Retina (tissue), 1 donor: ENCODE measurements at regions not wholly inside any gene's neighbourhood (a gene's known extent, or its start where the extent isn't known, plus 50 kb on each side); places are given as distances from the start of the nearest gene placed in this dataset.

ENCODE experiments used
- DNase-seq: peaks from one replicate; pipeline ENCODE4 v3.0.0-alpha.2; 2016

DNA sequence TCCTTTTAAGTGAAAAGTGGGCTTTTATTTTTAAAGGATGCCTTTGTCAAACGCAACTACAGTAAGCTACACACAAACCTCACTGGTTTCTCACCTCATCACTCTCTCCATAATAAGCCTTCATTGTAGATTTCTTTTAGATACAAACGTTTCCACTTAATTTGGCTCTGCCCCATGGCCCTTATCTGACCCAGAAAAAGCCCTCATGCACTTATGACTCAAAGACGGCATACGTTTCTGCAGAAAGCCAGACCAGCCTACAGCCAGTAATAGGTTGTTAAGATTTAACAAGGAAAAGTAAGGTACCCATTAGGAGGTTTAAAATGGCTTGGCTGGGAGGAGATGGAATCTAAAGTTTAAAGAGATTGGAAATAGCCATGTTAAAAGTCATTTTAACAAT is 914.6 kb upstream of the INTU start:
- no peak for DNase-seq

DNA sequence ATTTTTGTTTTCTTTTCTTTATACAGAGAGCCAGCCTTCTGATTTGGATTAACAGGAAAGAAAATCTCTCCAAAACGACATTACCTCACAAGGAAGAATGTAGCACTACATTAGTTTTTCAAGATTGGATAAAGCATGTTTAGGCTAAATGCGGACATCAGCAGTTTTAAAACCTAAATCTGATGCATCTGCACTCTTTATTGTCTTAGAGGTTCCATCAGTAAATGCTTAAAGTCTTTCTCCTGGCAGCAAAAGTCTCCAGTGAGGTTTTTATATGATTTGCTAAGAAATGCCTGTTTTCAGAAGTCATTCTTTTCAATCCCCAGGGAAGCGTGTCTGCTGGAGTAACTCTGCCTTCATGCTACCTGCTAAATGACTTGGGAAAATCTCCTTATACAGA is 912.9 kb upstream of the INTU start:
- DNase-seq: no peak

DNA sequence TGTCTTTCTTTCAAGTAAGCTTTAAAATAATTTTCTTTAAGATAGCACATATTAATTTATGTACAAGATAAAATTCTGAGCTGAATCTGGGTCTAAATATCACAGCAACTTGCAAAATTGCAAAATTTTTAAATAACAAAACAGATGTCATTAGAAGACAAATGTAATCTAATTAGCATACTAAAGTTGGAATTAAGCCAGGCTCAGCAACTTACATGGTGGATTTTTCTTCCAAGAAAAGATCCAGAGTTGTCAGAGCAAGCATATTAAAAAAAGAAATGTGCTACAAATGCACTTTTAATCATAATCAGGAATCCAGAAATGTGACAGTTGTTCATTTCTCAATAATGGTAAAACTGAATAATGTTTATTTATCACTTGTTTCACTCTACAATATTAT is 906.9 kb upstream of the INTU start:
- no peak for DNase-seq

DNA sequence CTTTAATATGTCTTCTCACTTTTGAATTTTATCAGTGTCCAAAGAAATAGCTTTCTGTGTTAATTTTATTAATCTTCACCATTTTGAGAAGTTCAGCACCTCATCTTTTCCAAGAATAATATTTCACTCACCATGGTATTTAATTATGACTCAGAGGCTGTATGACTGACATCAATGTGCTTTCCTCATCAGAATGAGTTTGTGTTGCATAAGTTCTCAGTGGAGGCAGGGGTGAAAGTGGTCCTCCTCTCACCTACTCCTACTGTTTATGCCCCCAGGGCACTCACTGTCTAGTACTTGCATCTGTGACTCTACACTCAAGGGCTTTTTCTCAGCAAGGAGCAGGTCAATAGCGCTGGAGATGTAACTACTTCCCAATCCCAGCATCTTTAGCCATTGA is 905.3 kb upstream of the INTU start:
- DNase-seq: no peak

DNA sequence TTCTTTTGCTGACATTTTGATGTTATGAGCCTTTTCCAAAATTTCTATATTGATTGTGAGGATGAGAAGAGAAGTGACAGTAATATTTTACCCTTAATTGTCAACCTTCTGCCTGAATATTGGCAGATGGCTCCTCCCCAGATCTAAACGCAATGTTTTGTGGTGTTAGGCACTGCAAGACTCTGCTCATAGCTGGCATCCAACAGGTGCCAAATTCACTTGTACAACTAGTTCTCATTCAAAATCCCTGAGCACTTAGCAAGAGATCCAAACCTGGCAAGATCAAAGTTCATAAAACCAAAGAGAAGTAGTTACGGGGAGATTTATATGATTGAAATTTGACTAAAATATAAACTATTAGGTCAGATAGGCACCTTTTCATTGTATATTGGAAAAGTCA is 901.7 kb upstream of the INTU start:
- no peak for DNase-seq

DNA sequence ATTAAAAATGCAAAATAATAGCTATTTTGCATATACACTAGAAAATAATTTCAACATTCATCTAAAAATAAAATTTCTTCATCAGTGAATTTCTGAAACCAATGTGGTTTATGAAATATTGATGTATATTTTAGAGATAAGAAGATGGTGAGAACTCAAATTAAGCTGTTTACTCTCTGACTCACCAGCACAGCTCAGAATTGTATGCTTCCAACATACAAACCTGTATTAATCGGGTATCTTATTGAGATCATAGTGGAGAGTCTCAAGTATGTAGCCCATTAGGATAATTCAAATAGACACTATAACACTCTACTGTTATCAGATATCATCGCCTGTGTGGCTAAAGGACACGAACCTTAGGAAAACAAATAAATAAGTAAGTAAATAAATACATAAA is 899.5 kb upstream of the INTU start:
- DNase-seq: no peak

DNA sequence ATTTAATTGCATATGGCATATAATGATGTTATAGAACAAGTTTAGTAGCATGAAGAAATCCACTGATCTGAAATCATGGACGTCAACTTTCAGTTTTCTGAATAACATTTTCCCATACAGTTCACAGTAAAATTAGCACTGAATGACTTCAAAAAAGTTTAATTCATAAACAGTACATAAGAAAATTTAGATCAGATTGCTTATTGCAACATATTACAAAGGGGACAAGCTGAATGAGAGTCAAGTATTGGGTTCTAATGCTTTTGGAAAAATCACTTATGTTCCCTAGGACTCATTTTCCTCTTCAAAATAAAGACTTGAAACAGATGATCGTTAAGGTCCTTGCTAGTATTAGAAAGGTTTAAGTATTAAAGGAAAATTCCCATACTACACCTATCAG is 898.3 kb upstream of the INTU start:
- no peak for DNase-seq

DNA sequence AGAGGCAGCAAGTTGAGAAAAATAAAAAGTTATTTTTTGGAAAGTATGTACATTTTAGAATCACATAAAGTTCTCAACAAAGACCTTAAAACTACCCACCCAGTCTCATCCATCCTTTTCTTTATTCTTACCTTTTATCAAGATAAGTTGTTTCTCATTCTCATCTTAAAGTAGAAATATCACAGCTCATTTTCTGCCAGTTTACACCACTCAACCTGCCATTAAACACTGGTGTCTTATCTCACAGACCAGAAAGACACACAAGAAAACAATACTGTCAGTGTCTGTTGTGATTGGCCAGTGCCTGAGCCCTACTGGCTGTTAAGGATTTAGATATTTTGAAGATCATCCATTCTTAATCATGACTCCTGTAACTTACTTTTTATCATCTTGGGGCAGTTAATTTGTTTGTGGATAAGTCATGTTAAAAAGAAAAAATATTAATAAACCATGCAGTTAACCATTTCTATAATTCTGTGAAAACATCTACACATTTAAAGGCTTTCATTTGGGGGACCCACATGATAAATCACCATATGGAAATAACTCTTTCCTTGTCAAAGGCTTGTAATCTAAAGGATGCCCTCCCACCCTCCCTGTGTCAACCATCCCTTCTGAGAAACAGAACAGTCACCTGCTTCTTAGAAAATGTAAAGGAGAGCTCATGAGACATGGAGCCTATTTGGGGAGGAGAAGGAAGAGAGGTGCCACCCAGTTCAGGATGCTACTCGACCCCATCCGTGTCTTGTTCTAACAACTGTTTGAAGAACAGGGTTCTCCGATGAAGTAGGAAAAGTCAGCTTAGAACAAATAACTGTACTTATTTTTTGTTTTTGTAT is 897.2 kb upstream of the INTU start:
- no peak for DNase-seq

DNA sequence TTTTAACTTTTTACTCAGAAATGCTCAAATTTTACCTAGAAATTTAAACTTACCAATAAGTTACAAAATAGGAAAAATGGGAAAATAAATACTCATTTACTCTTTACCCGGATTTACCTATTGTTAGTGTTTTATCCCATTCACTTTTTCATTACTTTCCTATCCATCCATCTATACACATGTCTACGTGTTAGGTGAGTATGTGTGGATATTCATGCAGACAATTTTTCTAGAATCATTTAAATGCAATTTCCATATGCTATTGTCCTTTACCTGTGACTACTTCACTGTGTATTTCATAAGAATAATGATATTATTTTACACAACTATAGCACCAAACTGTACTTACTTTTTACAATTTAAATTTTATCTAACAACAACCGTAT is 896.6 kb upstream of the INTU start:
- no peak for DNase-seq

DNA sequence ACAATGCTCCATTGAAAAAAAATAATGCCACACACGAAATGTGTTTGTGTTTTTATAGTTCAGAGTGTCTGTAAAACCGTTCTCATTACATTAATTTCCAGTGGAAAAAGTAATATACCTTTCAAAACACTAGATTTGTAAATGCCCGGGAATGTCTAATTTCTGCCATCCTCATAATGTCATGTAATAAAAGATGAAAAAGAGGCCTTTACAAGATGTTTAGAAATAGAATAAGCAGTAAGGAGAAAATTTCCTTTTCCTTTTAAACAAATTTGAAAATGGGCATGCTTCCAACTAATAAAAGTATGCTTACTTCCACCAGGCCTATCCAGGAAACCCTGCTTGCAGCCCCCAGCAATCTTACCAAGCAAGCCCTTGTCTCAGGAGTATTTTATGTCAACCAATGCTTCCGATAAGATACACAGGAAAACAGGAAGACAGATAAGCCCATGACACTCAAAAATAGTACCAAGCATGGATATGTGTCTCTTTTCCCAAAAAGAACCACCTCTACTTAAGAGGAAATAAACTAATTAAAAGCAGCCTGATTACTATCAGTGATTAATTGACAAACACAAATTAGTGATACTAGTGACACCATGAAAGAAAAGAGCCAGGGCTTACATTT is 894.7 kb upstream of the INTU start:
- no peak for DNase-seq

DNA sequence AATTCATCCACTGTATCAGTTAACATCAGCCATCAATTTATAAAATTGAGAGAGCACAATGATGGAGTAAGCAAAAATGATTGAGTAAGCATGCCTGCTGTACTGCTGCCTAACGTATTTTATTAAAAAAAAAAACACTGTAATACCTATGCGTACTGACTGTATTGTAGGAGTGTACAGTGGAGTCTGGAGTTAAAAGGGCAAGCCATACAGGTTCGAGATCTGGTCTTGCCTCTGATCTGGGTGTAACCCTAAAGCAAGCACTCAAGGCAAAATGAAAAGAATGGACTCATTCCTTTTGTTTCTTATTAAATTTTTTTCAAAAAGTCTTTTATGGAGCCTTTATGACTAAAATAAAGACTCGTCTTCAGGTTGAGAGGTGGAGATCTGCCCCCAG is 894.2 kb upstream of the INTU start:
- no peak for DNase-seq

DNA sequence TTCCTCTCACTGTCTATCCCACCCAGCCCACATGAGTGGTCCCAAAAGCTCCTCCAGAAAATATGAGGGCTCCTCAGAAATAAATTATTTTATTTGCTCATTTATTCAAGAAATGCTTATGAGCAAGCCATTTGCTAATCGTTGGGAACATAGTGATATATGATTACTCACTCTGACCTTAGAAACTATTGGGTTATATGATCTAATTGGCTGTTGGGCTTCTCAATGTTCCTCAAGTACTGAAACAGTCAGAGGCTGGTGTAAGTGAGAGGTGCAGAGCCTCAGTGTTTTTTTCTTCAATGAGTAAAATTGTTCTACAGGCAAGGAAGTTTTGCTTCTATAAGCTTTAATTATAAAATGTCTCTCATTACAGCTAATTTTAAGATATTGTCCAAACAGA is 893.8 kb upstream of the INTU start:
- DNase-seq: no peak

DNA sequence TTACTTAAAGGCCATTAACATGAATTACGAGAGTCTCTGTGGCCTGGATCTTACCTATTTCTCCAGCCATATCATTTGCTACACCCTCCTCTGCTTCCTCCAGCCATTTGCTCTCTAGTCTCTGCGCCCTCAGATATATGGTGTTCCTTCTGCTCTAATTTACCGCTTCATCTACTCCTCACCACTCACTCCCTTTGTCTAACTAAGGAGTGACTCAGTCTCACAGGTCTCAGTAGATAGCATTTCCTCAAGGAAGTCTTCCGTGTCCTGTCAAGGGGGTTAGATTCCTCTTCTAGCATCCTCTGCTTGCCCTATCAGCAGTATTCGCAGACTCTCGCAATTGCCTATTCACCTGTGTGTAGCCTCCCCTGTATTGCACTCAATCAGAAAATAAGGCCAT is 892.1 kb upstream of the INTU start:
- no peak for DNase-seq

DNA sequence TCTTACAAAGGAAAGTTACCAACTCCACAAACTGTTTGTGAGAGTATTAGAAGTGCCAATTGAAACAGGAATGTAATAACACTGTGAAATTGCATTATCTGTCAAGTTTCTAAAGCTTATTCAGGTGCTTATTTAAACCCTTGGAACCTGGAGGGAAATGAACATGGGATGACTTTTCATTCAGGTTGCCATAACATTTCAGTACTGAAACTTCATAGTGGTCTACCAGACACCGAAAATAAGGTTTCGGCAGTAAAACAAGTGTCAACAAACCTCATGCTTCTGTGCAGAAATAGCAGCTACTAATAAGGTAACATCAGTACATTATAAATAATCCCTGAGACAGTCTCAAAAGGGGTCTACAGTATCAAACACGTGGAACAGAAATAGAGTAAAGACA is 890.7 kb upstream of the INTU start:
- no peak for DNase-seq

DNA sequence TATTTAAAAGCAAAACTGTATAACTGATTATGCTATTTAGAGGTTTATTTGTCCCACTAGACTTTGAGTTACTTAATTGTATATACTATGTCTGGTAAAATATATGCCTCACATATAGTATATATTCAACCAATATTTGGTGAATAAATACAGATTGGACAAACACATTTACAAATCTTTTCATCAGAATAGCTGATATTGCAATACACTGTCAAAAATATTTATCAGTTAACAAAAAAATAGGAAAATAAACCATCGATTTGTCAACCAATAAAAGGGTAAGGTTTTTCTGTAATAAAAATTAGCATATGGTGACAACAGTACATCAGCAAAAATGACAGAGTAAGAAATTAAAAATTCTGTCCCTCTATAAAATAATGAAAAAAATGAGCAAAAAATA is 889.9 kb upstream of the INTU start:
- no peak for DNase-seq

DNA sequence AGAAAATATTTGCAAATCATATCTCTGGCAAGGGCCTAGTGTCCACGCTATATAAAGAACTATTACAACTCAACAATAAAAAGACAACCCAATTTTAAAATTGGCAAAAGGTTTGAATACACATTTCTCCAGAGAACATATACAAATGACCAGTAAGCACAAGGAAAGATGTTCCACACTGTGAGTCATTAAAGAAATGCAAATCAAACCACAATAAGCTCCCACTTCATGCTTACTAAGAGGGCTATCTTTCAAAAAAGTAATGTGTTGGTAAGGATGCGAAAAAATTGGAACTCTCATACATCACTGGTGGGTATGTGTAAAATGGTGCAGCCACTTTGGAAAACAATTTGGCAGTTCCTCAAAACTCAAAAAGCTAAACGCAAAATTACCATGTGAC is 884.0 kb upstream of the INTU start:
- no peak for DNase-seq

DNA sequence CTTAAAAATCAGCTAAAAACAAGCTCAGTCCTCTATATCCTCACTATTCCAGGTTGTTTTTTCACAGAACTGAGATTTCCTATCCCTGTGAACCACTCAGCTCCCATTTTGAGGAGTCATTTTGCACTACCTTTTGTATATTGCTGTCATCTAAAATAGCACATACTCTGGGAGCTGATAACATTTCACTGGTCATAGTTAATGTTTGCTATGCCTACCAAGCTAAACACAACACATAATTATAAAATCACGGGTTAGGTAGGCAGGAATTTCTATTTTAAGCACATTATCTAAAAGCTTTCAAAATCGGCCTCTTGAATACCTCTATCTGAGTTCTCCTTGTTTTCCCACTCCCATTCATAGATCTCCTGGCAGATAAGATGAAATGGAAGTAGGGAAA is 882.0 kb upstream of the INTU start:
- DNase-seq: no peak

DNA sequence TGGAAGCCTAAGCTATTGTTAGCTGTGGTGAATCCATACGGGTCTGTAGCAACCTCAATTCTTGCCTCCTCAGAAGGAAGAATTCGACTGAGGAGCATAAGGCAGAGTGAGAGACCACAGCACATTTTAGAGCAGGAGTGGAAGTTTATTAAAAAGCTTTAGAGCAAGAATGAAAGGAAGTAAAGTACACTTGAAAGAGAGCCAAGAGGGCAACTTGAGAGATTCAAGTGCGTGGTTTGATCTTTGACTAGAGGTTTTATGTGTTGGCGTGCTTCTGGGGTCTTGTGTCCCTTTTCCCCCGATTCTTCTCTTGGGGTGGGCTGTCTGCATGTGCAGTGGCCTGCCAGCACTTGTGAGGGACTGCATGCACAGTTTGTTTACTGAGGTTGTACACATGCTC is 880.6 kb upstream of the INTU start:
- DNase-seq: no peak

DNA sequence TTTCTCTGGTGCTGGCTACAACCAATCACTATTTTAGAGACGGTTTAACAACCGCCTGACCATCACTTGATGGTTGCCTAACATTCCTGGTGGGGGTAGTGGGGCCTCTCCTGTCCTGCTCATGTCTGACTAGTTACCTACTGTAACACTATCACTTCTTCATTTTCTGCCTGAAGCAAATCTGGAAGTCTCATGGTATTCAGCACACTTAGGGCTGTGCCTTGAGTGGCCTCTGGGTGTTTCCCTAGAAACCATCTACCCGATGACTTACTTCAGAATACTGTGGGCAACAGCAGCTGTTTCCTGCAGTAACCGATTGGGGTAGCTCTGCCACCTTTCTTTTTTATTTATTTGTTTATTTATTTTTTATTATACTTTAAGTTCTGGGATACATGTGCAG is 880.1 kb upstream of the INTU start:
- DNase-seq: no peak

DNA sequence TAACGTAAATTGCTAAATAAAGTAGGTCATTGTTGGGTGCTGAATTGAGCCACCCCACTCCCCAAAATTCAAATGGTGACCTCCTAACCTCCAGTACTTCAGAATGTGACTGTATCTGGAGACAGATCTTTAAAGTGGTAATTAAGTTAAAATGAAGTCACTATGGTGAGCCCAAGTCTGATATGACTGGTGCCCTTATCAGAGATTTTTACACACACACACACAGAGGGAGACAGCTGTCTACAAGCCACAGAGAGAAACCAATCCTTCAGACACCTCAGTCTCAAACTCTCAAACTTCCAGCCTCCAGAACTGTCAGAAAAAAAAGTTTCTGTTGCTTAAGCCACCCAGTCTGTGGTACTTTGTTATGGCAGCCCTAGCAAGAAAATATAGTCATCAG is 879.2 kb upstream of the INTU start:
- DNase-seq: no peak

DNA sequence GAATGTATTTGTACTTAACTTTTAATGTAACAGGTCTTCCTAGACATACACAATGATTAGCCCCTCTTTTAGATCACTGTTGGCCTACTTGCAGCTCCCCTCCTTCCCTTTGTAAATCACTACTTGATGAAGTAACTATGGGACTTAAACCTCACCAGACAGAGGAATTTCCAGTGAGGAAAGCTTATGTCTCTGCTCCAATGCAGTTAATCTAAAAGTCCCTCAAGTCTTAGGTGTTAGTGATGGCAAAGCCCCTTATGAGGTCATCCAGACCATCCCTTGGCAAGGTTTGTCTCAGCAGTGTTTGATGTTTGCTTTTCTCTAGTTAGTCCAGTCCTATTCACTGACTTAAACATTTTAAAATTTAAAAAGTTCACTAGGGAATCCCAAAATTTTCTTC is 877.3 kb upstream of the INTU start:
- no peak for DNase-seq

DNA sequence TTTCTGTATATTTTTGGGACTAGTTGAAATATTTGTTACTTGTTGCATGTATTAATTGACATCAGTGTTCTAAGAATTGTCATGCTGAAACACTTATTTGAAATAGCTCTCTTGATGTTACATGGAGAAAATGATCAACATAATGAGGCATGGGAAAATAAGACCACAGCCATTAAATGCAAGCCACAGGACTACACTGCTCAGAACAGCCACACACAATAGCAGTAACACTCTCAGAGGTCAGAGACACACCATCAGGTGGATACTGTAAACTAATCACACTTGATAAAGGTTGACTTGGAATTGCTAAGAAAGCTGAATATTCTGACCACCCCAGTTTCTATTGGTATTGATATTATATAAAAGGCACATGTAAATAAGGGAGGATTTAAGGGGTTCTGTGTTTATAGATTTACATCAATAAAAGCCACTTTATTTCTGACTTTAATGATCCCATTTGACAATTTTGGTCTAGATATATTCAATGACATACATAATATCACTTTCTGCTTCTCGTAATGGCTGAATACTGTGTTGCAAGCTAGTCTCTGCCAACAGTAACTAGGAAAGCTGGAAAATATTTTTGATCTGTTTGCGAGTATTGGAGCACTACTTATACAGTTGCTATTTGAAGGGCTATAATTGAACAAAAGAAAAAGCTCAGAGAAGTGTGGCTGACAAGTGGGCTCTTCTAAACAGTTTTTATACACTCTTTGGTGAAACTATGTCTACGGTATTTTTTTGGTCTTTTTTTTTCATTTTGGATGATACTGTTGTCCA is 876.5 kb upstream of the INTU start:
- DNase-seq: no peak

DNA sequence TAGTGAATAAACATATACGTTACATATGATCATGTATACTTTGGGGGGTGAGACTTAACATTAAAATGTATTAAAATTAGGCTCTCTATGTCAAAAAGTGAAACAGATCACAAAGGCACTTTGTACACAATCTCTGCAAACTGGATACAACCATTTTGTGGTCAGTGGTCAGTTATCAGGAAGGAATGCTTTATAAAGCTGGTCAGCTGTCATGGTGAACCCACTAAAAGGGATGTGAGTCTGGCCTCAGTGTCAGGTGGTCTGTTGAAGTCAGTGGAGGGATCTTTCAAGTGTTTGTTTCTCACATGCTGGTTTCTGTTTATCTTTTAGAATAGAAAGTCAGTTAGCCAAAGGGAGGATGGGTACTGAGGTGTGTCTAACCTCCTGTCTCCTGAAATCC is 875.5 kb upstream of the INTU start:
- DNase-seq: no peak

DNA sequence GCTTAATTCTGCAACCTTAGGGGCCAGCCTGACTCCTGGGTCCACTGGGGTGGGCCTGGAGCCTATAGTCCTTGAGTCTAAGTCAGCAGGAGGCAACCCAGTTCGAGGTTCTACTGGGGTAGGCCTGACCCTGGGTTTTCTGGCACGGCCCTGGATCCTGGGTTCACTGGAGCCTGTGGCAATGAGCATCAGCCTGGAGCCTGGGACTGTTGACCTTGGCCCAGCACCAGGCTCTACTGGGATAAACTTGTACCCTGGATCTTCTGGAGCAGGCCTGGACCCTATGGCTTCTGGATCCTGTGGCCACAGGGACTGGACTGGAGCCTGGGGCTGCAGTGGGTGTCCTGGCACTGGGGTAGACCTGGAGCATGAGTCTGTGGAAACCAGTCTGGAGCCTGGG is 874.3 kb upstream of the INTU start:
- no peak for DNase-seq
